NT2/D1 (cell line): ENCODE measurements at regions not wholly inside any gene's neighbourhood (a gene's known extent, or its start where the extent isn't known, plus 50 kb on each side); places are given as distances from the start of the nearest gene placed in this dataset.

Source experiments
- YY1 ChIP-seq: IDR thresholded peaks from 2 replicates; pipeline ENCODE4 v1.6.1; 2011; ENCODE audit not compliant: insufficient read length, insufficient read depth
- ZNF274 ChIP-seq: IDR thresholded peaks from 2 replicates; pipeline ENCODE4 v1.6.1; 2011; ENCODE audit warnings: mild to moderate bottlenecking, low read depth, low read length

- TF ChIP-seq ZNF274: no peak
- TF ChIP-seq YY1: no peak
These were observed 213.0 kb downstream of the NECTIN3 start for GRCh38 chr3:111284503-111285183.
